ENCODE measurements at regions not wholly inside any gene's neighbourhood (a gene's known extent, or its start where the extent isn't known, plus 50 kb on each side); places are given as distances from the start of the nearest gene placed in this dataset.
"Not testable (repeated sequence)": the region's sequence is repeated elsewhere in the genome, so short reads cannot be mapped to it uniquely, and the experiment has no call there.

DNA sequence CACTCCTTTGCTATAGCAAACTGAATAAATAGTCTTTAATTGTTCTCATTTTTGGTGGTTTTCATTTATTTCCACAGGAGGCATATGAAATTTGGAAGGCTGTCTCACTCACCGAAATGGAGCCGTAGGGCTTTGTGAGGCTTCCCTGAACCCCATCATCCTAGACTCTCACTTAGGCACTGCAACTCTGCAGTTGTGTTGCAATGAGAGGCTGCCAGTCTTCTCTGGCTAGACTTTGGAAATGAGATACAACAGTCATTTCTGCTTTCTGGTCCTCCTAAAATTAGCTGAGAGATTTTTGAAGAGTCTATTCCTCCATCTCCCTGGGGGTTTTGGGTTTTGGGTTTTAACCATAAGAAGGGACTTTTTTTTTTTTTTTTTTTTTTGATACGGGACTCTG is 146.5 kb downstream of the SH3BGRL start:
- in situ Hi-C loops (cut with HindIII; ENCODE audit: low pct_unique_long_range_greater_than_20kb, low sequenced_read_pairs): no loop called here
- DNase-seq (ENCODE audit: low read depth, low spot score): no peak

DNA sequence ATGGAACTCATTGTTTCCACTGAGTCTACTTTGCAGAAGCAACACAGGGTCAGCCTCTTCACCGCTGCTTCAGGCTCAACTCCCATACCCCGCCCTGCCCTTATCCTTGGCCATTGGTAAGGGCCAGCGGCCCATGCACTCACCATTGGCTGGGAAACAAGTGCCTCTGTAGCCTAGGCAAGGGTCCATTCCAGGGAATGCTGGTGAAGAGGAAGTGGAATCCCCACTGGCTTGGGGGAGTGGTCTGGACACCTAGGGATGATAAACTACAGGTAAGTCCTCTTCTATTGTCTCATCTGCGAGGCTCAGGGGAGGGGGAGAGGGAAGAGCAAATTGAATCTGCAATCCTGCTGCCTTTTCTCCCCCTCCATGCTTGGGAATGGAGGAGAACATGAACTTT is 153.1 kb downstream of the SH3BGRL start:
- in situ Hi-C loops (cut with HindIII; ENCODE audit: low pct_unique_long_range_greater_than_20kb, low sequenced_read_pairs): no loop called here

DNA sequence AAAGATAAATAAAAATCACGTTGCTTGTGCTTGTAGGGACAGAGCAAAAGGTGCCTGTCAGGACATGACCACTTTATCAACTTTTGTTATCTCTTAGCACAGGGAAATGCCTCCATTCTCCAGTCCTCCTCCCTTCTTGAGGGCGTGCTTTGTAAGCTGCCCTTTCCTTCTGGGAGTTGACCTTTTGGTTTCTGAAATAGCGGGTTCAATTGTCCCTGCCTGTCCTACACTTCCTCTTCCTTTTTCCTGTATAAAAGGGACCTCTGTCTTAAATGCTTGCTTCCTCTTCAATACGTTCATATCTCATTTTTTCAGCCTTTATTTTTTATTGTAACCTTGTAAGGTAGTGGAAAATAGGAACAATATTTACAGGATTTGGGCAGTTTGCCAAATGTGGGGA is 153.5 kb downstream of the SH3BGRL start:
- no peak for DNase-seq (ENCODE audit: low read depth, low spot score)
- in situ Hi-C loops (cut with HindIII; ENCODE audit: low pct_unique_long_range_greater_than_20kb, low sequenced_read_pairs): no loop called here

More for the DNA sequence above, 153.1 kb downstream of the SH3BGRL start:
- DNase-seq (ENCODE audit: low read depth, low spot score): no peak

DNA sequence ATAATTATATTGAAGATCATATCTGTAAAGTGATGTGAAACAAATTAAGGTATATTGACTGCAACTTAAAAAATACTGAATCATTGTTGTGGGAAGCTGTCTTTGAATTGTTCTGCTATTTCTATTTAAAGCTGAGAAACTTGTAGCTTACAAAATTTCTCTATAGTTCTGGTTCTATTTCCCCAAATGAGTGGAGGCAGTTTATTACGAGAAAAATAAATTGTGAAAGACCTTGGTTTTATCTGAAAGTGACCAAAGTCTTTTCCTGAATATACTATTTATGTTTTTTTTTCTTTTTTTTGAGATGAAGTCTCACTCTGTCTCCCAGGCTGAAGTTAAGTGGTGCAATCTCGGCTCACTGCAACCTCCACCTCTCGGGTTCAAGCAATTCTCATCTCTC is 165.4 kb downstream of the SH3BGRL start:
- in situ Hi-C loops (cut with HindIII; ENCODE audit: low pct_unique_long_range_greater_than_20kb, low sequenced_read_pairs): no loop called here
- no peak for DNase-seq (ENCODE audit: low read depth, low spot score)

DNA sequence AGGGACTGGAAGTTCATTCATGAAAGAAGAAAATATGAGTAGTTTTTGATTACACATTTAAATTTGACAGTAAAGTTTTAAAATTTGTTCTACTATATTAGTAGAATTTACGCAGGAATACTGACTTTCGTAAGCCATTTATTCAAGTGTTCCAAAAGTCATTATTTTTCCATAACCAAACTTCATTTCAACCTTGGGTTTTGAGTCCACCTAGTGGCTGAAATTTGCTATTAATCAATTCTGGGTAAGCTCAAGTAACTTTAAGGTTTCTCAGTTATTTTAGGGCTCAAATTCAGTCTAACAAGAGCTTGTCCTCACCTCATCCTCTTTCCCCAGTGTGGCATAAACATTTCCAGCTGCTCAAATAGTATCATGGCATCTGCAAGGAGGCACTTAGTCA is 175.4 kb downstream of the SH3BGRL start:
- in situ Hi-C loops (cut with HindIII; ENCODE audit: low pct_unique_long_range_greater_than_20kb, low sequenced_read_pairs): no loop called here

DNA sequence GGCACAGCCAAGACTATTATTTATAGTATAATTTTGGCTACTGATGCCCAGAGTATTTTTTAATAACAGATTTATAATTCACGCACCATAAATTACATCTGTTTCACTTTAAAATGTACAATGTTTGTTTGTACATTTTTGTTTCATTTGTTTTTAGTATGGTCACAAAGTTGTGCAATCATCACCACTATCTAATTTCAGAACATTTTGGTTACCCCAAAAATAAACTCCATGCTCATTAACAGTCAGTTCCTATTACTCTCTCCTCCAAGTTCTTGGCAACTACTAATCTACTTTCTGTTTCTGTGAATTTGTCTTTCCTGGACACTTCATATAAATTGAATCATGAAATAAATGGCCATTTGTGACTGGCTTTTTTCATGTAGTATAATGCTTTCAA is 176.7 kb downstream of the SH3BGRL start:
- in situ Hi-C loops (cut with HindIII; ENCODE audit: low pct_unique_long_range_greater_than_20kb, low sequenced_read_pairs): no loop called here

More for the DNA sequence above, 175.4 kb downstream of the SH3BGRL start:
- peak; percentile 34 for DNase-seq (ENCODE audit: low read depth, low spot score)

DNA sequence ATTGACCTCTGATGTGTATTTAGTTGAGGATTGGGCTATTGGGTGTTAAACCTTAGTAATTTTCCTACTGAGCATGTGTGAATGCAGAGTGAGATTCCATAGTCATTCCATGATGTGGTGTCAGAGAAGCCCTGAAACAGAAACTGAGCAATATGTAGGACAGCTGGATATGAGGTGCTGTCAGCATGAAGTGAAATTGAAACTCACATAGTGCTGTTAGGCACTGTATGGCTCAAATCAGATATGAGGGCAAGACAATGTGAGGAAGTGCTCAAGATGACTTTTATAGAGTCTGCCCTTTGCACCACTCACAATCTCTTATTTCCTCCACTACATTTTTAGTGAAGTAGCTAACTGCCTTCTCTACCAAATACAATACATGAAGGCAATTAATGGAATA is 188.3 kb downstream of the SH3BGRL start:
- in situ Hi-C loops (cut with HindIII; ENCODE audit: low pct_unique_long_range_greater_than_20kb, low sequenced_read_pairs): no loop called here
- no peak for DNase-seq (ENCODE audit: low read depth, low spot score)

More for the DNA sequence above, 176.7 kb downstream of the SH3BGRL start:
- DNase-seq (ENCODE audit: low read depth, low spot score): no peak

DNA sequence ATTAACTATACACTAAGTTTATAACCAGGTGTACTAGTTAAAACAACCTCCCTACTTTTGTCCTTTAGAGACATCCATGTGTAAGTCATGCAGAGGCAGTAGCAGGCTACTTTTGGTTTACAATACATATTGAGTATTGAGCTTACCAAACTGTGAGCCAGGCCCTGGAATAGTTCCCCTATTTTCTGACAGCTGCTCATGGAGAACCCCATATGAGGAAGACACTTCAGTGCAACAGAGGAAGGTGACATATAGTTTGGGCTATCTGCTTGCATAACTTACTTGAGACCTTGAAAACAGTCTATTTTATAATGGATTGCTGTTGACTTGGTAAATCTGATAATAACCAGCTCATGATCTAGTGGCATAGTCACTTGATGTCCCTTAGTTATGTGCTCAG is 190.5 kb downstream of the SH3BGRL start:
- in situ Hi-C loops (cut with HindIII; ENCODE audit: low pct_unique_long_range_greater_than_20kb, low sequenced_read_pairs): no loop called here
- DNase-seq (ENCODE audit: low read depth, low spot score): no peak

DNA sequence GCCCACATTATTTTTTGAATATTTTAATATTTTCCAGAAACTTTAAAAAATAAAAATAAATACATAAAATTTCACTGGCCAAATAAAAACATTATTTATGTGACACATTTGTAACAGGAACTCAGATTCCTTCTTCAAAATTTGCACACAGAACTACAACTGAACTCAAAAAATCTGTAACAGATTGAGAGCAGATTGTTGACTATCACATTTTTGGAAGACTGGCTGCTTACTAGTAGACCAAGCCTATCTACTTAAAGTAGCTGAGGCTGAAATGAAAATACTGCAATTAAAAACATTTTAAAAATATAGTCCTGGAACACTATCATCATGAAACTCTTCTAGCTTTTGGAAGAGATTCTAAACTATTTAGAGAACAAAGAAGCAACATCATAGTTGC is 203.9 kb downstream of the SH3BGRL start:
- no peak for DNase-seq (ENCODE audit: low read depth, low spot score)
- in situ Hi-C loops (cut with HindIII; ENCODE audit: low pct_unique_long_range_greater_than_20kb, low sequenced_read_pairs): no loop called here

DNA sequence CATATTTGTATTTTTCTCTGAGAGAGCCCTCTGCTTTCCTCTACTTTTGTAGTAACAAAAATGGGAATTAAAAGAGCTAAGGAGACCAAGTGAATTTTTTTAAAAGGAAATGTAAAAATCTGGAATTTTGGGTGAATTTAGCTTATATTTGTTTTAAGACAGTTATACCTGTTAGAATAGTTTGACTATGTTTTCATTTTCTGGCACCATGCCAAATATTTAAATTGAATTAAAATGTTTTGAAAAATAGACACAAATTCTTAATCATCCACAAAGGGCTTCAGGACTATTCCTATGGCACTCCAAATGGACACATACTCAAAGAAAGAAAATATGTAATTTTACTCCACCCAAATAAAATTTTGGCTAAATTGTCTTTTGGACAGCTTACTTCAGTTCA is 209.6 kb downstream of the SH3BGRL start:
- no peak for DNase-seq (ENCODE audit: low read depth, low spot score)
- in situ Hi-C loops (cut with HindIII; ENCODE audit: low pct_unique_long_range_greater_than_20kb, low sequenced_read_pairs): no loop called here

DNA sequence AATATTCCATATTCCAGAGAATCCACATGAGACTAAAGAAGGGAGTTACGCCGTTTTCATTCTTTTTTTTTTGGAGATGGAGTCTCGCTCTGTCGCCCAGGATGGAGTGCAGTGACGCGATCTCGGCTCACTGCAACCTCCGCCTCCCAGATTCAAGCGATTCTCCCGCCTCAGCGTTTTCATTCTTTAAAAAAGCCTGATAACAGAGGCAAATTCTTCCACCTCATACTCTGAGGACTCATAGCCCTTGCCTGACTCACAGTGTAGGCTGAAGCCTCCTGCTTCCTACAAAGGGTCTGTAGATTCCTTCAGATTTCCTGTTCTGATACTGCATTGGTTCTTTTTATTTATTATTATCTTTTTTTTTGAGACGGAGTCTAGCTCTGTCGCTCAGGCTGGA is 210.5 kb downstream of the SH3BGRL start:
- DNase-seq (ENCODE audit: low read depth, low spot score): no peak
- in situ Hi-C loops (cut with HindIII; ENCODE audit: low pct_unique_long_range_greater_than_20kb, low sequenced_read_pairs): no loop called here

DNA sequence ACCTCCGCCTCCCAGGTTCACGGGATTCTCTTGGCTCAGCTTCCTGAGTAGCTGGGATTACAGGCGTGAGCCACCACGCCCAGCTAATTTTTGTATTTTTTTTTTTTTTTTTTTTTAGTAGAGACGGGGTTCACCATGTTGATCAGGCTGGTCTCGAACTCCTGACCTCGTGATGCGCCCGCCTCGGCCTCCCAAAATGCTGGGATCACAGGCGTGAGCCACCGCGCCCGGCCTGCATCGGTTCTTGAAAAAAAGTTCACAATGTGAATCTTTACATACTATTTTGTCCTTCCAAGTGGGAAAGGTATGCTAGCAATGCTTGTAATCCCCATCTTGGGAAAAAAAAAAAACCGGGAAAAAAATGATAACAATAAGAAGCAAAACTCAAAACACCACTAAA is 211.0 kb downstream of the SH3BGRL start:
- DNase-seq (ENCODE audit: low read depth, low spot score); in situ Hi-C loops (cut with HindIII; ENCODE audit: low pct_unique_long_range_greater_than_20kb, low sequenced_read_pairs): not testable (repeated sequence)

DNA sequence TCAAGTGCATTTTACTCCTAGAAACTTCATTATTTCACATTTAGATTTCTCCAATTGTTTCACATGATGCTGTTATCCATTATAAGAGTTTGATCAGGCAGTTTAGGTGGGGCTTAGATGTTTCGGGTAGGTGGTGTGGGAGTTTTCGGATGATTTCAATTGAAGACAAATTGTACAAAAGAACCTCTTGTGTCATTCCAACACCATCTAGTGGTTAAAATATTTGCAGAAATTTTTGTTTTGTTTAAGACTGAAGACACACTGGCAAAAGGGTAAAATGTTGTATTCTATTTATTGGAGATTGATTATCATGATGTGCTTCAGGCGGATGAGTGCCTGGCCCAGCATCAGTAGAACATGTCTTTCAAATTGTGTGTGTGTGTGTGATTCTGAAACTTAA is 212.7 kb downstream of the SH3BGRL start:
- DNase-seq (ENCODE audit: low read depth, low spot score): peak; percentile 28
- in situ Hi-C loops (cut with HindIII; ENCODE audit: low pct_unique_long_range_greater_than_20kb, low sequenced_read_pairs): no loop called here
